ENCODE measurements at regions not wholly inside any gene's neighbourhood (a gene's known extent, or its start where the extent isn't known, plus 50 kb on each side); places are given as distances from the start of the nearest gene placed in this dataset.
"Not testable (repeated sequence)": the region's sequence is repeated elsewhere in the genome, so short reads cannot be mapped to it uniquely, and the experiment has no call there.

DNA sequence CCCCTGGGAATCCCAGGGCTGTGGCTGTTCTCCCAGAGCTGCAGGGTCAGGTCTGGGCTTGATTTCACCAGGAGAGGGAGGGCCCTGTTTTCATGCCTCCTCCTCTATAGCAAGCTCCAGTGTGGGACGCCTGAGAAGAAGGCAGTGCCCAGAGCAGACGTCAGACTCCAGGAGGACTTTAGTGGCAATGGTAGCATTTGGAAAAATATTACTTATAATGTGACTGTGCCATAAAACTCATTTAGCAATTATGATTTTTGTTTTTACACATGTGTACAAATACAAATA is 830.2 kb downstream of the TMEM121 start:
- DNase-seq (ENCODE audit: extremely low read depth in 1 of 11, low read depth in 9 of 11, low spot score in 4 of 11) = not testable (repeated sequence)

DNA sequence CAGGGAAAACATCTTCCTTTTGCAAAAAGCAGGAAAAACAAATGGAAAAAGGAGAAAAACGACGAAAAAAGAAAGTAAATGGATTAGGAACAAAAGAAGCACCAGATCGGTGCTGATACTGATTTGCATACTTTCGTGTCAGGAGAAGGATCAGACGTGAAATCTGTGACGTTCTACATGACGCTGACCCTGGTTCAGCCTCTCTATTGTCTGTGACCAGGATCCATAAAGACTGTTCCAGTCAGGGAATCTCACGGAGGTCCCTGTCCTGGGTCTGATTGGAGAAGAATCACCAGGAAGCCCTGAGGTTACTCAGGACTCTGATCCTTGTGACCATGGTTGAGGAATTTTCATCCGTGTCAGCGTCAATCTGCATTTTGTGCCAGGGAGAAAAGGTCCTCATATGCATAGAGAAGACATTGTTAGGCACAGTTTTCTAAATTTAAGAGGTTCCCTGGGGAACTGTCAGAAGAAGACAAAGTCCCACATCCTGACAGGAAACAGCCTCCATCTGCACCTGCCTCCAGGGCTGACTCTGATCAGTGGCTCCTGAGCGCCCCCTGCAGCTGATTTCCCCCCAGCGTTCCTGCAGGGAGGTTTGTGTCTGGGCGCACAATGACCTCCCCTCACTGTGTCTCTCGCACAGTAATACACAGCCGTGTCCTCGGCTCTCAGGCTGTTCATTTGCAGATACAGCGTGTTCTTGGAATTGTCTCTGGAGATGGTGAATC is 832.9 kb downstream of the TMEM121 start:
- DNase-seq (ENCODE audit: extremely low read depth in 1 of 11, low read depth in 9 of 11, low spot score in 4 of 11) = not testable (repeated sequence)

DNA sequence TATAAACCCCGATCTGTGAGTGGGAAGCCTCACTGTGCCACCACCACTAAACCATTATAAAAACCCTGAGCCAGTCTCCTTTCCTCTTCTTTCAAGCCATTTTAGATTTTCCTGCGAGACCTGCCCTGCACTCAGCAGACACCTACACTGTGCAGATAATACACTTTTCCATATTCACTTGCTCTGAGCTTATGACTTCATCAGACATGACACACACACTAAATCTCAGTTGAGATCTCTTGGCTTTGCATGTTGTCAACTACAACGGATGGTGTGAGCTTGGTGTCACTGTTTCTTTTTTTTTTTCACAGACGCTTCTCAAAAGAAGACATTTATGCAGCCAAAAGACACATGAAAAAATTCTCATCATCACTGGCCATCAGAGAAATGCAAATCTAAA is 839.0 kb downstream of the TMEM121 start:
- DNase-seq (ENCODE audit: extremely low read depth in 1 of 11, low read depth in 9 of 11, low spot score in 4 of 11) = not testable (repeated sequence)

DNA sequence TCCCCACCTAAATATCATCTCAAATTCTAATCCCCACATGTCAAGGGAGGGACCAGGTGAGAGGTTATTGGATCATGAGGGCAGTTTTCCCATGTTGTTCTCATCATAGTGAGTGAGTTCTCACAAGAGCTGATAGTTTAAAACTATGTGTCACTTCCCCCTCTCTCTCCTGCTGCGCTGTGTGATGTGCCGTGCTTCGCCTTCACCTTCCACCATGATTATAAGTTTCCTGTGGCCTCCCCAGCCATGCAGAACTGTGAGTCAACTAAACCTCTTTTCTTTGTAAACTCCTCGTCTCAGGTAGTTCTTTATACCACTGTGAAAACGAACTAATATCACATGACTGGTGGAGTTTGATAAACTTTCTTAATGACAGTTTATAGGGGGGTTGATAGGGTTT is 839.5 kb downstream of the TMEM121 start:
- DNase-seq (ENCODE audit: extremely low read depth in 1 of 11, low read depth in 9 of 11, low spot score in 4 of 11) = not testable (repeated sequence)

DNA sequence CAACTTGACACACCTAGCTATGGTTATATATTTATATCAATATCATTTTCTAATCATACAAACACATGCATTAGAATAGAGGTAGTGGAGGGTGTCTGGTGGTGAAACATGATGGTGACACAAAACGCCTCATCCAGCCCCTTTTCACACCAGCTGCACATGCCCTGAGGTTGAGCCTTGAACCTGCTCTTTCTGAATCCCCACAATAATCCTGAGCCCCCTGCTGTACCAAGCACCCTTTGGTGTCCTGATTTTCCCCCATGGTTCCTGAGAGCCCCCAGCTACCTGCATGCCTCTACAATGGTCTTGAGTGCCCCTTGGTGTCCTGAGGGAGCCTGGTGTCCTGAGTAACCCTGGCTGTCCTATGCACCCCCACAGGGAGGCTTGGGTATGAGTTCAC is 840.6 kb downstream of the TMEM121 start:
- DNase-seq (ENCODE audit: extremely low read depth in 1 of 11, low read depth in 9 of 11, low spot score in 4 of 11) = not testable (repeated sequence)

DNA sequence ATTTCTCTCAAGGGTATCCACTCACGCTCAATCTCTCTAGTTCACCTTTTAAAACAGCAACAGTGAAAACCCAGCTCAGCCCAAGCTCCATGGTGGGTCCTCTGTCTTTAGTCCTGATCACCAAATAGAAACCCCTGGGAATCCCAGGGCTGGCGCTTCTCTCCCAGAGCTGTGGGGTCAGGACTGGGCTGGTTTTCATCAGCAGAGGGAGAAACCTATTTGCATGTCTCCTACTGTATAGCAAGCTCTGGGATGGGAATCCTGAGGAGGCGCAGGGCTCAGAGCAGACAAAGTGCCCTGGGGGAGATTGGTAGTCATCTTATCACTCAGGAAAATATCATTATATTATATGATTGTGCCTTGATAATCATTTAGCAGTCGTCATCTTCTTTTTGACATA is 843.1 kb downstream of the TMEM121 start:
- DNase-seq (ENCODE audit: extremely low read depth in 1 of 11, low read depth in 9 of 11, low spot score in 4 of 11) = not testable (repeated sequence)

DNA sequence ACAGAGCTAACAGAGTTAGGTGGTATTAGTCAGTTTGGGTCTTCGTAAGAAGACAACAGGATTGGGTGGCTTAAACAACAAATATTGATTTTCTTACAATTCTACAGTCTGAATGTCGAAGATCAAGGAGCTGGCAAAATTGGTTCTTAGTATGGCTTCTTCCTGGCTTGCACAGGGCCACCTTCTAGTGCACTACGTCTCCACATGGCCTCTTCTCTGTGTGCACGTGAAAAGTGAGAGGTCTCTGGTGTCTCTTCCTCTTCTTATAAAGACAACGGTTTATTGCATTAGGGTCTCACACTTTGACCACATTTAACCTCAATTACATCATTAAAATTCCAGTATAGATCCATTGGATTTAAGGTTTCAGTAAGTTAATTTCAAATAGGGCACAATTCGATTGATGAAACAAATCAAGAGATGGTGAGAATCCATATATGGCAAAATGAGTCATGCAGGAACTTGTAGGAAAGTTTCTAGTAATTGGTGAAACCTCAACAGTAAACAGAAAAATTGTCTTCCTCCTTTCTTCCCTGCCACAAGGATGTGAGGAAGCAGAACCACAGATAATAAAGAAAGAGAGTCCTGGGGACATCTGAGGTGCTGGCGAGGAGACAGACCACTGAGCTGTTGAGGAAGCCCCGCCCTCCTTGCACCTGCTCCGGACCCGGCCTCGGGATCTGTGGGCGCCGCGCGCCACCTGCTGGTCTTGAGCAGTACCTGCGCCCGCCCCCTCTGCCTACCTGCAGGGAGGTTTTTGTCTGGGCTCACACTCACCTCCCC is 846.7 kb downstream of the TMEM121 start:
- DNase-seq (ENCODE audit: extremely low read depth in 1 of 11, low read depth in 9 of 11, low spot score in 4 of 11) = no peak

DNA sequence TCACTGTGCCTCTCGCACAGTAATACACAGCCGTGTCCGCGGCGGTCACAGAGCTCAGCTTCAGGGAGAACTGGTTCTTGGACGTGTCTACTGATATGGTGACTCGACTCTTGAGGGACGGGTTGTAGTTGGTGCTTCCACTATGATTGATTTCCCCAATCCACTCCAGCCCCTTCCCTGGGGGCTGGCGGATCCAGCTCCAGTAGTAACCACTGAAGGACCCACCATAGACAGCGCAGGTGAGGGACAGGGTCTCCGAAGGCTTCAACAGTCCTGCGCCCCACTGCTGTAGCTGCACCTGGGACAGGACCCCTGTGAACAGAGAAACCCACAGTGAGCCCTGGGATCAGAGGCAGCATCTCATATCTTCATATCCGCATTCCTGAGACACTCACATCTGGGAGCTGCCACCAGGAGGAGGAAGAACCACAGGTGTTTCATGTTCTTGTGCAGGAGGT is 847.3 kb downstream of the TMEM121 start:
- not testable (repeated sequence) for DNase-seq (ENCODE audit: extremely low read depth in 1 of 11, low read depth in 9 of 11, low spot score in 4 of 11)

DNA sequence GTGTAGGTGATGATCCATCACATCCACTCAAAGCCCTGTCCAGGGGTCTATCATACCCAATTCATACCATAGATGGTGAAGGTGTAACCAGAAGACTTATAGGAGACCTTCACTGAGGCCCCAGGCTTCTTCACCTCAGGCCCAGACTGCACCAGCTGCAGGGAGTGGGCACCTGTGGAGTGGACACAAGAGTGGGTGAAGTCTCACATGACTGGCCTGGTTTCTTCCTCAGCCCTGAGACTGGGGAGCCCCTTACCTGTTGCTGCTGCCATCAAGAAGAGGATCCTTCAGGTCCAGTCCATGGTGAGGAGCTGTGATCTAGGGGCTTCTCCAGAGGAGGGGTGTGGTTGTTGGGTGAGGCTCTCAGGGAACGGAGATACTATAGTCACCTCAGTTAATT is 851.0 kb downstream of the TMEM121 start:
- DNase-seq (ENCODE audit: extremely low read depth in 1 of 11, low read depth in 9 of 11, low spot score in 4 of 11) = no peak

DNA sequence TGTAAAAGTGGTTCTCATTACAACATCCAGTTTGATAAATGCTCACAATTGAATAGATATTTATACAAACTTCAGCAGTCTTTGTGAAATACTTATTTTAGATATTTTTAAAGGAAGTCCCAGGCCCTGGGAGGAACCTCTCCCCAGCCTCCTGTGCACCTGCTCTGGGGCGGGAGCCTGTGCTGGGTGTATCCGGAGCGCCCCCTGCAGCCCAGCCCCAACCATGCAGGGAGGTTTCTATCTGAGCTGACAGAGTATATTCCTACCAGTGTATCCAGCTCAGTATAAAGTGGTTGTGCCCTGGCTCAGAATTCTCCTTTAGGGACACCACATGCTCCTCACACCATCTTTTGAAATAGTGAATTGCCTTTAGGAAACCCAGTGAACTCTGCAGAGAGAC is 851.8 kb downstream of the TMEM121 start:
- DNase-seq (ENCODE audit: extremely low read depth in 1 of 11, low read depth in 9 of 11, low spot score in 4 of 11) = no peak

DNA sequence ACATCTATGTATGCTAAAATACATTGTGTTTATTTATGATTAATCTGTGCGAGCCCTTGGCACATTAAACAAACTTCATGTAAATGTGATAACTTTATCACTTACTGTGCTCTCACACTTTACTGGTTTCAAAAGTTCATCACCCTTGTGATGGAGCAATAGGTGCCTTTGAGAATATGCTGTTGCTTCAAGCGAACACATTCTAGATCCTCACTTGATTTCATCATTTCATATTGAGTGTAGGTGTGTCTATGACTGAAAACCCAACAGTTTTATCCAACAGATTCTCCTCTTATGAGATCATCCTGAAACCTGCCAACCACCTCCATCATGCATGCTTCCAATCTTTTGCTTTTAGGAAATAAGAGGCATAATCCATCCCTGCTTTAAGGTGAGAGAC is 854.4 kb downstream of the TMEM121 start:
- DNase-seq (ENCODE audit: extremely low read depth in 1 of 11, low read depth in 9 of 11, low spot score in 4 of 11) = no peak

DNA sequence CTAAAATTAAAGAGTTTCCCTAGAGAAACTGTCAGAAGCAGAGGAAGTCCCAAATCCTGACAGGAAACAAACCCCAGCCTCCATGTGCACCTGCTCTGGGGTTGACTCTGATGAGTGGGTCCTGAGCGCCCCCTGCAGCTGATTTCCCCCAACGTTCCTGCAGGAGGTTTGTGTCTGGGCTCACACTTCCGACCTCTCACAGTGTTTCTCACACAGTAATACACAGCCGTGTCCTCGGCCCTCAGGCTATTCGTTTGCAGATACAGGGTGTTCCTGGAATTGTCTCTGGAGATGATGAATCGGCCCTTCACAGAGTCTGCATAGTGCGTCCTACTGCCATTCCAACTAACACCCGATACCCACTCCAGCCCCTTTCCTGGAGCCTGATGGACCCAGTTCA is 862.8 kb downstream of the TMEM121 start:
- not testable (repeated sequence) for DNase-seq (ENCODE audit: extremely low read depth in 1 of 11, low read depth in 9 of 11, low spot score in 4 of 11)

DNA sequence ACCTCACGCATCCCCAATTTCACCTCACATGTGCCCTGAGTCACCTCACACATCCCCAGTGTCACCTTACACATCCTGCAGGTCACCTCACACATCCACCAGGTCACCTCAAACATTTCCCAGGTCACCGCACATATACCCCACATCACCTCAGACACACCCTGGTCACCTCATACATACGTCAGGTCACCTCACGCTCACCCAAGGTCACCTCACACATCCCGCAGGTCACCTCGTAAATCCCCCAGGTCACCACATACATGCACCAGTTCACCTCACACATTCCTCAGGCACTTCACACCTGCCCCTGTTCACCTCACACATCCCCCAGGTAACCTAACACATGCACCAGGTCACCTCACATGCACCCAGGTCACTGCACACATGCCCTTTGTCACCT is 864.0 kb downstream of the TMEM121 start:
- no peak for DNase-seq (ENCODE audit: extremely low read depth in 1 of 11, low read depth in 9 of 11, low spot score in 4 of 11)

DNA sequence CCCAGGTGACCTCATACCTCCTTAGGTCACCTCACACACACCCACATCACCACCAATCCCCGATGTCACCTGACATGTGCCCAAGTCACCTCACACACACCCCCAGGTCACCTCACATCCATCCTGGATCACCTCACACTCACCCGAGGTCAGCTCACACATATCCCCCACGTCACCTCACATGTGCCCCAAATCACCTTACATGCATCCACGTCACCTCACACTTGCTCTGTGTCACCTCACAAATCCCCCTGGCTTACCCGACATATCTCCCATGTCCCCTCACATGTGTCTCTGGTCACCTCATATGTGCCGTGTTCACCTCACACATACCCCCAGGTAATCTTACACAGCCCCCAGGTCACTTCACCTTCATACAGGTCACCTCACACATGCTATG is 864.6 kb downstream of the TMEM121 start:
- no peak for DNase-seq (ENCODE audit: extremely low read depth in 1 of 11, low read depth in 9 of 11, low spot score in 4 of 11)

DNA sequence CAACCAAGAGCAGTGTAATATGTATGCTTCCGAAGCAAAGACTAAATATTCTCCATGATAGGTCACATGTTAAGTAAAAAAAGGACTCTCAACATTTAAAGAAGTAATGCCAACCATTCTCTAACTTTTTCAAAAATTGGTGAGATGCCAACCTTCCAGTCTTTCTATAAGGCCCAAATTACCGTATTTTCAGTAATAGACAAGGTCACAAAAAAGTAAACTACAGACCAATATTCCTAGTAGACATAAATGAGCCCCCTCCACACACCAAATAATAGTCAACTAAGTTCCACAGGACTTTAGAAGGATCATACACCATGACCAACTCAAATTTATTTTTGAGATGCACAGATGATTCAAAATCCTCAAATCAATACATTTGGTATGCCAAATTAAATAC is 867.4 kb downstream of the TMEM121 start:
- DNase-seq (ENCODE audit: extremely low read depth in 1 of 11, low read depth in 9 of 11, low spot score in 4 of 11) = no peak

DNA sequence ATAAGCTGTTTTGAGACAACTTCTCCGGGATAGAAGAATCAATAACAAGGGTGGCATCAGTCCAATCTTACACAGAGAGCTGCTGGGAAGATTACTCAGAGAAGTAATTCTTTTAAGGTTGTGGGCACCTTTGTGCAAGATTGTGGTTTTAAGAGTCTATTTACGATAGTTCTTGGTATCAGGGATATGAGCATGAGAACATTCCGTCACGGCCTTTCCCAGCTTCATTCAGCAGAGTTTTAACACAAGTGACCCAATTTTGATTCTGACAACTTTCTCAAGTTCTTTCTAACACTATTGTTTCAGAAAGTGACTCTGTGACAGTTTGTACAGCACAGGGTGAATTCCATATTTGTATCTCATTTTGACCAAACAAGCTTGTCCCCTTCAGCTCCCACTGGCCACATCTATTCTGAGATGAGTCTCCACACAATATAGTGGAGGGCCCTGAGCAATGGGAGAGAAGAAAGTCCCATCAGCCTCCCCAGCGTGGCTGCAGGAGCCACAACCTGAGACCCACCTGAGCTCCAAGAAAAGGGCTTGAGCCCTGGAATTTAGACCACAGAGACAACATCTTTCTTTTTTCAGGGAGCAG is 869.2 kb downstream of the TMEM121 start:
- DNase-seq (ENCODE audit: extremely low read depth in 1 of 11, low read depth in 9 of 11, low spot score in 4 of 11) = no peak

DNA sequence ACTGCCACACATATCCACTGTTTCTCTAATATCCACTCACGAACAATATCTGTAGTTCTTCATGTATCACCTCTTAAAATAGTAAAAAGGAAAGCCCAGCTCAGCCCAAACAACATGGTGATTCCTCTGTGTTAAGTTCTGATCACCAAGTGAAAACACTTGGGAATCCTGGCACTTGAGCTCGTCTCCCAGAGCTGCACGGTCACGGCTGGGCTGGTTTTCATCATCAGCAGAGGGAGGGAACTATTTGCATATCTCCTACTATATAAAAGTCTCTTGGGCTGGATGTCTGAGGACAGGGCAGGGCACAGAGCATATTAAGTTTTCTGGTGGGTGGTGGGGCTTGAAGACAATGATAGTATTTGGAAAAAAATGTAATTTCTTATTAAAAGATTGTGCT is 870.6 kb downstream of the TMEM121 start:
- DNase-seq (ENCODE audit: extremely low read depth in 1 of 11, low read depth in 9 of 11, low spot score in 4 of 11) = no peak

DNA sequence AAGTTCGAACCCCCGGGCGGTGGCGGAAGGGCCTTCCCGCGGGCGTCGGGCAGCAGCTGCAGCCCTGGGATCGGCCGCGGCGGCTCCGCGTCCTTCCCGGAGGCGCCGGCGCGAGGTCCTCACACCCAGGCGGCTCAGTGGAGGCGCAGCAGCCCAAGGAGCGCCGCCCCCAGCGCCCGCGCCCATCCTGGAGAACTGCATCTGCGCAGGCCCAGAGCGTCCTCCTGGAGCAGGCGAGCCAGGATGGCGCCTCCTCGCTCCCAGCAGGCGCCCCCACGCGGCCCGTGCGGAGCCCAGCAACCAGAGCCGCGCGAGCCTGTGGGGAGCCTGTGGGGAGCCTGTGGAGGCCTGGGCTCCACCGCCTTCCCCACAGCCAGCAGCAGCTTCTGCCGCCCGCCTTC is 872.5 kb downstream of the TMEM121 start:
- not testable (repeated sequence) for DNase-seq (ENCODE audit: extremely low read depth in 1 of 11, low read depth in 9 of 11, low spot score in 4 of 11)

DNA sequence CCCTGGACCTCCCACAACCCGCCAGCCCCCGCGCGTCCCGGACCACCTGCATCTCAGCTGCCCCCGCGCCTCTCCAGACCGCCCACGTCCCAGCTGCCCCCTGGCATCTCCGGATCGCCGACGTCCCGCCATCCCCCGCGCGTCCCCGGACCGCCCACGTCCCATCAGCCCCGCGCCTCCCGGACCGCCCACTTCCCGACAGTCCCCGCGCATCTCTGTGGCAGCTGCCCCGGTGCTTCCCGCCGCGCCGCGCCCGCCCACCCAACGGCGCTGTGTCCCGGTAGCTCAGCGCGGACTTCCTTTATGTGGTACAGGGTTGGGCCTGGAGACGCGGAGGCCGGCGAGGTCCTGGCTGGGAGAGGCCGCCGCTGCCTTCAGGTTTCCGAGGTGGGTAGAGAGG is 874.9 kb downstream of the TMEM121 start:
- not testable (repeated sequence) for DNase-seq (ENCODE audit: extremely low read depth in 1 of 11, low read depth in 9 of 11, low spot score in 4 of 11)

DNA sequence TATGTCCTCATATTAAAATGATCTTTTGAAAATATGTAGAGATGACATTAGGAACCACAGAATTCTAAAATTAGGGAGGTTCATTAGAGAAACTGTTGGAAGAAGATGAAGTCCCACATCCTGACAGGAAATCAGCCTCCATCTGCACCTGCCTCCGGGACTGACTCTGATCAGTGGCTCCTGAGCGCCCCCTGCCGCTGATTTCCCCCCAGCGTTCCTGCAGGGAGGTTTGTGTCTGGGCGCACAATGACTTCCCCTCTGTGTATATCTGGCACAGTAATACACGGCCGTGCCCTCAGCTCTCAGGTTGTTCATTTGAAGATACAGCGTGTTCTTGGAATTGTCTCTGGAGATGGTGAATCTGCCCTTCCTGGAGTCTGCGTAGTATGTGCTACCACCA is 883.8 kb downstream of the TMEM121 start:
- not testable (repeated sequence) for DNase-seq (ENCODE audit: extremely low read depth in 1 of 11, low read depth in 9 of 11, low spot score in 4 of 11)

All from renal cortex interstitium (tissue), 11 donors.